ENCODE measurements at regions not wholly inside any gene's neighbourhood (a gene's known extent, or its start where the extent isn't known, plus 50 kb on each side); places are given as distances from the start of the nearest gene placed in this dataset.
"Not testable (repeated sequence)": the region's sequence is repeated elsewhere in the genome, so short reads cannot be mapped to it uniquely, and the experiment has no call there.

- DNase-seq (ENCODE audit: low read depth): no peak
These were observed 161.3 kb downstream of the KLF13 start for GRCh38 chr15:31487811-31488436.

GRCh38 chr15:31488437-31489204 lies 162.0 kb downstream of the KLF13 start:
- DNase-seq (ENCODE audit: low read depth): no peak

GRCh38 chr15:31489281-31489680 lies 162.6 kb downstream of the KLF13 start:
- no peak for DNase-seq (ENCODE audit: low read depth)

- DNase-seq (ENCODE audit: low read depth): no peak
These were observed 163.4 kb downstream of the KLF13 start for GRCh38 chr15:31489801-31490646.

GRCh38 chr15:31494786-31495185 lies 168.2 kb downstream of the KLF13 start:
- DNase-seq (ENCODE audit: low read depth): no peak

- no peak for DNase-seq (ENCODE audit: low read depth)
These were observed 168.6 kb downstream of the KLF13 start for GRCh38 chr15:31495281-31495680.

GRCh38 chr15:31497838-31498237 lies 171.2 kb downstream of the KLF13 start:
- DNase-seq (ENCODE audit: low read depth): no peak

GRCh38 chr15:31498329-31498728 lies 171.7 kb downstream of the KLF13 start:
- DNase-seq (ENCODE audit: low read depth): no peak

- no peak for DNase-seq (ENCODE audit: low read depth)
These were observed 172.1 kb downstream of the KLF13 start for GRCh38 chr15:31498756-31499155.

- no peak for DNase-seq (ENCODE audit: low read depth)
These were observed 172.8 kb downstream of the KLF13 start for GRCh38 chr15:31499236-31499952.

- DNase-seq (ENCODE audit: low read depth): no peak
These were observed 173.5 kb downstream of the KLF13 start for GRCh38 chr15:31499953-31500765.

GRCh38 chr15:31500766-31501449 lies 174.3 kb downstream of the KLF13 start:
- DNase-seq (ENCODE audit: low read depth): no peak

GRCh38 chr15:31501536-31502157 lies 175.0 kb downstream of the KLF13 start:
- DNase-seq (ENCODE audit: low read depth): no peak

GRCh38 chr15:31502541-31503229 lies 176.1 kb downstream of the KLF13 start:
- DNase-seq (ENCODE audit: low read depth): no peak

- no peak for DNase-seq (ENCODE audit: low read depth)
These were observed 176.6 kb downstream of the KLF13 start for GRCh38 chr15:31503256-31503655.

GRCh38 chr15:31503758-31504461 lies 177.3 kb downstream of the KLF13 start:
- DNase-seq (ENCODE audit: low read depth): no peak

- no peak for DNase-seq (ENCODE audit: low read depth)
These were observed 177.8 kb downstream of the KLF13 start for GRCh38 chr15:31504462-31504839.

GRCh38 chr15:31507573-31507972 lies 180.9 kb downstream of the KLF13 start:
- not testable (repeated sequence) for DNase-seq (ENCODE audit: low read depth)

GRCh38 chr15:31508656-31509055 lies 182.0 kb downstream of the KLF13 start:
- DNase-seq (ENCODE audit: low read depth): no peak

Measured in stimulated activated CD8-positive, alpha-beta memory T cell treated with anti-CD3 and anti-CD28 coated beads, Interleukin-4, amount 100 ng/mL, for 24 hours (primary cell).